ENCODE measurements at regions not wholly inside any gene's neighbourhood (a gene's known extent, or its start where the extent isn't known, plus 50 kb on each side); places are given as distances from the start of the nearest gene placed in this dataset.
A peak's percentile ranks its signal among the peaks of the same experiment; 100 is the strongest.

DNA sequence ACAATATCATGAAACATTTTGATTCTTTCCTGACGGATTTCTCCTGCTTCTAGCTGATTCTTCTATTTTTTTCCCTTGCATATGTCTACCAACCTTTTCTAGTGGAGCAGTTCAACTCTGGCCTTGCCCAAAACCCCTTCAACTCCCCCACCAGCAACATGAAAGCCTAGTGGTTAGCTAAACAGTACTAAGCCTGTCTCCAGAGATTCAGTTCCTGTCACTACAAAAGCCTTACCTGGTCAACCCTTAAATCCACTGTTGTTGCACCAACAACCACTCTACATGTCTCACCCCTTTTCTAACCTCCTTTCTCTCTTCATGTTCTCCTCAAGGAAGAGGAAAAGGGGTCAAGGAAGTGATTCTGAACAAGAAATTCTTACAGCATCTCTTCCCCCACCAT lies 74.8 kb upstream of the PIK3R1 start:
- TF ChIP-seq KDM1A (IDR thresholded peaks at IDR 0.05; ENCODE audit: low read depth) (no peak), MAFK (IDR thresholded peaks at IDR 0.05; ENCODE audit: partially characterized antibody) (no peak), SMC3 (IDR thresholded peaks at IDR 0.05) (no peak), PHF8 (IDR thresholded peaks at IDR 0.05; ENCODE audit: borderline replicate concordance, low read depth) (no peak), EHF (CRISPR knock-in tag; IDR thresholded peaks at IDR 0.05) (no peak), ZFP36 (IDR thresholded peaks at IDR 0.05; ENCODE audit: borderline replicate concordance, partially characterized antibody) (no peak), HOXB5 (CRISPR knock-in tag; IDR thresholded peaks at IDR 0.05) (no peak), HOXB13 (CRISPR knock-in tag; IDR thresholded peaks at IDR 0.05; ENCODE audit: low read depth) (no peak), NR3C1 (IDR thresholded peaks at IDR 0.05) (no peak), FOSB (CRISPR knock-in tag; IDR thresholded peaks at IDR 0.05) (no peak), NFE2L2 (conservative IDR thresholded peaks at IDR 0.05; ENCODE audit: low read length) (no peak), GATA3 (IDR thresholded peaks at IDR 0.05; ENCODE audit: borderline replicate concordance) (no peak), CBX2 (IDR thresholded peaks at IDR 0.05; ENCODE audit: borderline replicate concordance, low read depth) (no peak), CHD4 (IDR thresholded peaks at IDR 0.05; ENCODE audit: borderline replicate concordance) (no peak), HES2 (IDR thresholded peaks at IDR 0.05) (no peak), POLR2A (IDR thresholded peaks at IDR 0.05; ENCODE audit: low read length) (no peak)
- TF ChIP-seq, protein P1, sequence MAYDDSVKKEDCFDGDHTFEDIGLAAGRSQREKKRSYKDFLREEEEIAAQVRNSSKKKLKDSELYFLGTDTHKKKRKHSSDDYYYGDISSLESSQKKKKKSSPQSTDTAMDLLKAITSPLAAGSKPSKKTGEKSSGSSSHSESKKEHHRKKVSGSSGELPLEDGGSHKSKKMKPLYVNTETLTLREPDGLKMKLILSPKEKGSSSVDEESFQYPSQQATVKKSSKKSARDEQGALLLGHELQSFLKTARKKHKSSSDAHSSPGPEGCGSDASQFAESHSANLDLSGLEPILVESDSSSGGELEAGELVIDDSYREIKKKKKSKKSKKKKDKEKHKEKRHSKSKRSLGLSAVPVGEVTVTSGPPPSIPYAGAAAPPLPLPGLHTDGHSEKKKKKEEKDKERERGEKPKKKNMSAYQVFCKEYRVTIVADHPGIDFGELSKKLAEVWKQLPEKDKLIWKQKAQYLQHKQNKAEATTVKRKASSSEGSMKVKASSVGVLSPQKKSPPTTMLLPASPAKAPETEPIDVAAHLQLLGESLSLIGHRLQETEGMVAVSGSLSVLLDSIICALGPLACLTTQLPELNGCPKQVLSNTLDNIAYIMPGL (CRISPR knock-in tag; IDR thresholded peaks at IDR 0.05; ENCODE audit: borderline replicate concordance), result no peak
- TF ChIP-seq, protein P2, sequence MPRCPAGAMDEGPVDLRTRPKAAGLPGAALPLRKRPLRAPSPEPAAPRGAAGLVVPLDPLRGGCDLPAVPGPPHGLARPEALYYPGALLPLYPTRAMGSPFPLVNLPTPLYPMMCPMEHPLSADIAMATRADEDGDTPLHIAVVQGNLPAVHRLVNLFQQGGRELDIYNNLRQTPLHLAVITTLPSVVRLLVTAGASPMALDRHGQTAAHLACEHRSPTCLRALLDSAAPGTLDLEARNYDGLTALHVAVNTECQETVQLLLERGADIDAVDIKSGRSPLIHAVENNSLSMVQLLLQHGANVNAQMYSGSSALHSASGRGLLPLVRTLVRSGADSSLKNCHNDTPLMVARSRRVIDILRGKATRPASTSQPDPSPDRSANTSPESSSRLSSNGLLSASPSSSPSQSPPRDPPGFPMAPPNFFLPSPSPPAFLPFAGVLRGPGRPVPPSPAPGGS (IDR thresholded peaks at IDR 0.05), result no peak
- DNase-seq (ENCODE audit: low read depth in 1 of 2, low spot score in 1 of 2) (no peak), FAIRE-seq (no peak), ATAC-seq (no peak)
- Histone ChIP-seq H3K4me1 (no peaks in the 10 kb centered on the region), H3K4me2 (no peak overlapping the region), H3K27ac (no peak overlapping the region), H3K9me3 (no peaks in the 10 kb centered on the region), H3K4me3 (no peak overlapping the region)
- ChIA-PET POLR2A (no interaction called here), CTCF (interaction anchor here (0.6 to 0.9 kb wide), 3 partner anchors 22 to 933 kb away, joined by 3 read pairs; no protein-coding TSS in a partner anchor)
- WGBS (ENCODE audit: missing lambda C conversion rate), result 30% methylated on average over 1 of the region's 1 CpG

GRCh38 chr5:68139611-68140441 lies 75.7 kb upstream of the PIK3R1 start:
- POLR2A ChIA-PET, result no interaction called here
- H3K9me3 ChIP-seq, result no peaks in the 10 kb centered on the region
- 7% methylated on average over 3 of the region's 3 CpGs for WGBS (ENCODE audit: missing lambda C conversion rate)
- no peak overlapping the region for H3K4me3 ChIP-seq
- H3K4me2 ChIP-seq, result no peak overlapping the region
- TF ChIP-seq MAFK (IDR thresholded peaks at IDR 0.05; ENCODE audit: partially characterized antibody), result peak; percentile 84
- TF ChIP-seq, protein P2 (IDR thresholded peaks at IDR 0.05), result no peak
- ATAC-seq, result no peak
- FAIRE-seq, result no peak
- DNase-seq (ENCODE audit: low read depth in 1 of 2, low spot score in 1 of 2), result no peak
- H3K27ac ChIP-seq, result no peak overlapping the region
- no peaks in the 10 kb centered on the region for H3K4me1 ChIP-seq
- CTCF ChIA-PET, result interaction anchor here (0.6 to 0.9 kb wide), 2 partner anchors 21 to 171 kb away, joined by 3 read pairs; no protein-coding TSS in a partner anchor
